HCT116 (cell line): ENCODE measurements at regions not wholly inside any gene's neighbourhood (a gene's known extent, or its start where the extent isn't known, plus 50 kb on each side); places are given as distances from the start of the nearest gene placed in this dataset.

Experiments
- ATAC-seq: fragments of 200-7000 bp; cut with Tn5 transposase; 2 replicates; pipeline ENCODE4 v1.9.1; 2020; ENCODE audit warnings: mild to moderate bottlenecking, moderate library complexity
- BruUV-seq: library from RNA; stranded (reverse); fragments of 400-500 nt; replicated peaks from 2 replicates; lab custom pipeline; 2021; lab: Mats Ljungman, UMichigan
- CTCF ChIA-PET: fragments of 300-600 bp; sonication (Branson Sonifier 250); formaldehyde crosslinking; loops from one replicate; lab custom pipeline; 2021; ENCODE audit warnings: antibody characterized with exemption; lab: Charles Lee
- POLR2A ChIA-PET: fragments of 300-600, 350-600 bp; sonication (Branson Sonifier 250); formaldehyde crosslinking; loops from one replicate; lab custom pipeline; 2021; ENCODE audit warnings: antibody characterized with exemption; lab: Charles Lee
- RAD21 ChIA-PET, 2 experiments: fragments of 300-600 bp; sonication (Branson Sonifier 250); formaldehyde crosslinking; loops; one replicate each; lab custom pipeline; 2023; ENCODE audit warnings: low total read pairs in 2 of 2; ENCODE audit not compliant: uncharacterized antibody in 2 of 2, unreplicated experiment in 2 of 2, low non-redundant PET in 1 of 2; lab: Charles Lee
- DNase-seq: peaks from one replicate; pipeline ENCODE4 v3.0.0-alpha.2; 2010; ENCODE audit warnings: low read depth, low spot score
- H2AFZ ChIP-seq: fragments of 200-600 bp; shearing (Covaris generic), sonication (generic); 2 replicates; pipeline ENCODE4 v1.6.1; 2017; ENCODE audit warnings: low read depth, mixed run types, mixed read lengths, antibody characterized with exemption, low read length; ENCODE audit not compliant: poor library complexity, severe bottlenecking
- H3K27ac ChIP-seq: 2 replicates; pipeline ENCODE4 v1.5.1; 2012; ENCODE audit warnings: low read depth, low read length
- H3K27me3 ChIP-seq: fragments of 200-600 bp; sonication (generic); 2 replicates; pipeline ENCODE4 v1.6.1; 2016; ENCODE audit warnings: mixed run types, low read length, mixed read lengths; ENCODE audit not compliant: insufficient read depth
- H3K36me3 ChIP-seq, 2 experiments: fragments of 200-500 bp in 1 of 2; fragments of 200-600 bp in 1 of 2; sonication (Bioruptor generic) in 1 of 2; sonication (generic) in 1 of 2; 2 replicates each; pipeline versions ENCODE4 v1.5.1 to v1.6.1; 2014 to 2016; ENCODE audit warnings: low read length in 2 of 2, inconsistent platforms in 1 of 2, mixed read lengths in 1 of 2, mixed run types in 1 of 2; ENCODE audit not compliant: insufficient read depth in 2 of 2, control insufficient read depth in 1 of 2
- H3K4me1 ChIP-seq, 2 experiments: fragments of 200-600 bp in 1 of 2; sonication (generic) in 1 of 2; 2 replicates each; pipeline versions ENCODE4 v1.5.1 to v1.6.1; 2012 to 2017; ENCODE audit warnings: low read length in 2 of 2, inconsistent platforms in 1 of 2, mild to moderate bottlenecking in 1 of 2, mixed read lengths in 1 of 2, mixed run types in 1 of 2, moderate library complexity in 1 of 2; ENCODE audit not compliant: insufficient read depth in 2 of 2, control insufficient read depth in 1 of 2
- H3K4me2 ChIP-seq: fragments of 200-600 bp; sonication (generic); 2 replicates; pipeline ENCODE4 v1.6.1; 2017; ENCODE audit warnings: mixed run types, low read length, mixed read lengths
- H3K4me3 ChIP-seq, 2 experiments: fragments of 200-600 bp in 1 of 2; sonication (generic) in 1 of 2; replicated peaks in 1 of 2; 2 replicates each; pipeline ENCODE4 v1.5.1; 2011 to 2016; ENCODE audit warnings: low read length in 2 of 2, control low read depth in 1 of 2, low read depth in 1 of 2, mild to moderate bottlenecking in 1 of 2, mixed read lengths in 1 of 2, mixed run types in 1 of 2
- H3K79me2 ChIP-seq: fragments of 200-600 bp; sonication (generic); 2 replicates; pipeline ENCODE4 v1.6.1; 2017; ENCODE audit warnings: mild to moderate bottlenecking, mixed run types, low read length, moderate library complexity, mixed read lengths; ENCODE audit not compliant: insufficient read depth
- H3K9ac ChIP-seq: fragments of 200-600 bp; sonication (generic); 2 replicates; pipeline ENCODE4 v1.6.1; 2016; ENCODE audit warnings: low read length, mixed read lengths
- H3K9me2 ChIP-seq: fragments of 200-600 bp; sonication (generic), shearing (Covaris generic); 2 replicates; pipeline ENCODE4 v1.6.1; 2017; ENCODE audit warnings: mixed run types, mild to moderate bottlenecking, moderate library complexity; ENCODE audit not compliant: insufficient read depth
- H3K9me3 ChIP-seq, 2 experiments: fragments of 200-500 bp in 1 of 2; fragments of 200-600 bp in 1 of 2; sonication (Bioruptor generic) in 1 of 2; sonication (generic) in 1 of 2; 2 replicates each; pipeline ENCODE4 v1.6.1; 2014 to 2017; ENCODE audit warnings: low read length in 2 of 2, mixed read lengths in 2 of 2, inconsistent platforms in 1 of 2, low read depth in 1 of 2, mild to moderate bottlenecking in 1 of 2, mixed run types in 1 of 2, moderate library complexity in 1 of 2; ENCODE audit not compliant: control insufficient read depth in 1 of 2, insufficient read depth in 1 of 2
- H4K20me1 ChIP-seq: fragments of 200-600 bp; sonication (generic), shearing (Covaris generic); 2 replicates; pipeline ENCODE4 v1.6.1; 2017; ENCODE audit warnings: mixed run types, mild to moderate bottlenecking, moderate library complexity; ENCODE audit not compliant: insufficient read depth
- ELF1 ChIP-seq: IDR thresholded peaks from 2 replicates; pipeline ENCODE4 v1.6.1; 2012; ENCODE audit warnings: low read depth, borderline replicate concordance
- EZH2 ChIP-seq: fragments of 200-600 bp; sonication (generic); IDR thresholded peaks from 2 replicates; pipeline ENCODE4 v1.6.1; 2017; ENCODE audit warnings: antibody characterized with exemption, mixed run types
- JUND ChIP-seq: IDR thresholded peaks from 2 replicates; pipeline ENCODE4 v1.6.1; 2012
- SP1 ChIP-seq: IDR thresholded peaks from 2 replicates; pipeline ENCODE4 v1.6.1; 2012; ENCODE audit warnings: low read depth
- TCF7L2 ChIP-seq: IDR thresholded peaks from 2 replicates; pipeline ENCODE4 v1.7.0; 2011; ENCODE audit warnings: borderline replicate concordance, inconsistent platforms; ENCODE audit not compliant: insufficient read depth, insufficient read length; ENCODE audit errors: extremely low read depth
- ZFX ChIP-seq: fragments of 450-650 bp; IDR thresholded peaks from 2 replicates; pipeline ENCODE4 v1.6.1; 2017
- ZNF274 ChIP-seq: fragments of 200-500 bp; sonication (Bioruptor generic); IDR thresholded peaks from 2 replicates; pipeline ENCODE4 v1.6.1; 2014; ENCODE audit warnings: mild to moderate bottlenecking, low read depth, low read length, inconsistent platforms
- intact Hi-C: fragments of 100-400 bp; cut with micrococcal nuclease; formaldehyde crosslinking; loops from 2 replicates; pipeline ENCODE4 v1.10.0; 2022
- TF ChIP-seq, protein P1 (sequence below): IDR thresholded peaks from 2 replicates; pipeline ENCODE4 v1.6.1; 2012
- TF ChIP-seq, protein P2 (sequence below): IDR thresholded peaks from 2 replicates; pipeline ENCODE4 v1.6.1; 2011; ENCODE audit warnings: mild to moderate bottlenecking, low read length, moderate library complexity; ENCODE audit not compliant: insufficient replicate concordance; ENCODE audit errors: extremely low read depth
- TF ChIP-seq, protein P3 (sequence below): IDR thresholded peaks from 2 replicates; pipeline ENCODE4 v1.6.1; 2012

DNA sequence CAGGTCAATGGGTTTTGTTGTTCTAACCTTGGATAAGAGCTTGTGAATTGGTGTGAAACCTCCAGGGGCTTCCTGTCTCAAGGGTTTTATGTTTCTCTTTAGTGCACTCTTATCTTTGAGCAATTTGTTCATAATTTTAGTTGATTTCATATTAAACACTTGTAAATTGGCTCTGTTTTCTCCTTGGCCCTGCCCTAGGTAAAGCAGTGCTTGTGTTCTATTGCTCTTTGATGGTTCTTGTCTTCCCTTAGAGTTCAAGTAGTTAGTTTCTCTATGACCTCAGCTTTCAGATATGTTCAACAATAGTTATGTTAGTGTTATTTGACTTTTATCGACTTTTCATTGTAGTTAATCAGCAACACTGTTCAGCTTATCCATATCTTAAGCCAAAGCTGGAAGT is 566.4 kb upstream of the POT1 start:
- no TSS peak for BruUV-seq
- Histone ChIP-seq H3K9ac (no peak overlapping the region), H4K20me1 (no peaks in the 10 kb centered on the region), H3K9me3 (no peaks in the 10 kb centered on the region), H3K27me3 (no peaks in the 10 kb centered on the region), H2AFZ (no peak overlapping the region), H3K27ac (no peak overlapping the region), H3K36me3 (no peaks in the 10 kb centered on the region), H3K4me1 (no peaks in the 10 kb centered on the region), H3K4me3 (no peak overlapping the region), H3K9me2 (no peaks in the 10 kb centered on the region), H3K79me2 (no peaks in the 10 kb centered on the region), H3K4me2 (no peak overlapping the region)
- intact Hi-C loops: no loop called here
- ChIA-PET RAD21 (no interaction called here), POLR2A (no interaction called here), CTCF (no interaction called here)
- no peak for TF ChIP-seq ZFX
- TF ChIP-seq, protein P1, sequence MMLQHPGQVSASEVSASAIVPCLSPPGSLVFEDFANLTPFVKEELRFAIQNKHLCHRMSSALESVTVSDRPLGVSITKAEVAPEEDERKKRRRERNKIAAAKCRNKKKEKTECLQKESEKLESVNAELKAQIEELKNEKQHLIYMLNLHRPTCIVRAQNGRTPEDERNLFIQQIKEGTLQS: no peak
- TF ChIP-seq TCF7L2: no peak
- ATAC-seq (no peak), DNase-seq (no peak)

DNA sequence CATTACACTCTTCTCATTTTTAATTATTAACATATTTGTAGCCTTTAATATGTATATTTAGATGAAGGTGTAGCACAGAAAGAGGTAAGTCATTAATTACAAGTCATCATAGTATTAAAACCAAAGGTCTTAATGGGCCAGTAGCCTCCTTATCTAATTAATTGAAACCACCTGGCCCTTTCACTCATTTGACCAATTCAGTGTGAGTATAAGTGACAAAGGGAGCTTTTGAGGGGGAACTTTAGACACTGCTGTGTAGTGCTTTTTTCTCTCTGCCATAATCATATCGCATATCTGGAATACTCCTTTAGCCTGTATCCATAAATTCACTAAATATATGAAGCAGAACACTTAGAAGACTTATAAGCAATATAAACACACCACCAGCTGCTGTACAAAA is 562.9 kb upstream of the POT1 start:
- H3K4me3 ChIP-seq: no peak overlapping the region
- no peaks in the 10 kb centered on the region for H3K9me2 ChIP-seq
- no peaks in the 10 kb centered on the region for H3K79me2 ChIP-seq
- no peak for TF ChIP-seq ELF1
- TF ChIP-seq EZH2: no peak
- no peak for TF ChIP-seq ZNF274
- TF ChIP-seq, protein P2, sequence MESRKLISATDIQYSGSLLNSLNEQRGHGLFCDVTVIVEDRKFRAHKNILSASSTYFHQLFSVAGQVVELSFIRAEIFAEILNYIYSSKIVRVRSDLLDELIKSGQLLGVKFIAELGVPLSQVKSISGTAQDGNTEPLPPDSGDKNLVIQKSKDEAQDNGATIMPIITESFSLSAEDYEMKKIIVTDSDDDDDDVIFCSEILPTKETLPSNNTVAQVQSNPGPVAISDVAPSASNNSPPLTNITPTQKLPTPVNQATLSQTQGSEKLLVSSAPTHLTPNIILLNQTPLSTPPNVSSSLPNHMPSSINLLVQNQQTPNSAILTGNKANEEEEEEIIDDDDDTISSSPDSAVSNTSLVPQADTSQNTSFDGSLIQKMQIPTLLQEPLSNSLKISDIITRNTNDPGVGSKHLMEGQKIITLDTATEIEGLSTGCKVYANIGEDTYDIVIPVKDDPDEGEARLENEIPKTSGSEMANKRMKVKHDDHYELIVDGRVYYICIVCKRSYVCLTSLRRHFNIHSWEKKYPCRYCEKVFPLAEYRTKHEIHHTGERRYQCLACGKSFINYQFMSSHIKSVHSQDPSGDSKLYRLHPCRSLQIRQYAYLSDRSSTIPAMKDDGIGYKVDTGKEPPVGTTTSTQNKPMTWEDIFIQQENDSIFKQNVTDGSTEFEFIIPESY: no peak
- TF ChIP-seq, protein P3, sequence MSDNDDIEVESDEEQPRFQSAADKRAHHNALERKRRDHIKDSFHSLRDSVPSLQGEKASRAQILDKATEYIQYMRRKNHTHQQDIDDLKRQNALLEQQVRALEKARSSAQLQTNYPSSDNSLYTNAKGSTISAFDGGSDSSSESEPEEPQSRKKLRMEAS: no peak
- no peak for TF ChIP-seq JUND
- TF ChIP-seq SP1: no peak
- no peaks in the 10 kb centered on the region for H3K9me3 ChIP-seq
- BruUV-seq: no TSS peak
- intact Hi-C loops: no loop called here
- CTCF ChIA-PET: no interaction called here
- H3K36me3 ChIP-seq: no peaks in the 10 kb centered on the region
- no peak overlapping the region for H2AFZ ChIP-seq
- RAD21 ChIA-PET: no interaction called here
- DNase-seq (no peak), ATAC-seq (no peak)
- no peaks in the 10 kb centered on the region for H3K27me3 ChIP-seq
- no peak overlapping the region for H3K27ac ChIP-seq
- H4K20me1 ChIP-seq: no peaks in the 10 kb centered on the region
- POLR2A ChIA-PET: no interaction called here
- no peaks in the 10 kb centered on the region for H3K4me1 ChIP-seq
- no peak overlapping the region for H3K4me2 ChIP-seq
- H3K9ac ChIP-seq: no peak overlapping the region
